Neural crest cell (in vitro differentiated cells): ENCODE measurements at regions not wholly inside any gene's neighbourhood (a gene's known extent, or its start where the extent isn't known, plus 50 kb on each side); places are given as distances from the start of the nearest gene placed in this dataset.

ENCODE experiments used
- DNase-seq: peaks from one replicate; pipeline ENCODE4 v3.0.0; 2021; ENCODE audit warnings: low read depth, mixed read lengths, low spot score
- H3K27ac Mint-ChIP-seq: one replicate; pipeline ENCODE4 v1.8.0; 2021; ENCODE audit warnings: mild to moderate bottlenecking, mixed read lengths; ENCODE audit not compliant: unreplicated experiment
- H3K27me3 Mint-ChIP-seq: 2 replicates; pipeline ENCODE4 v1.8.0; 2021; ENCODE audit warnings: low read depth, mild to moderate bottlenecking, mixed read lengths
- H3K36me3 Mint-ChIP-seq: 2 replicates; pipeline ENCODE4 v1.8.0; 2021; ENCODE audit warnings: low read depth, mild to moderate bottlenecking, mixed read lengths
- H3K4me1 Mint-ChIP-seq: 2 replicates; pipeline ENCODE4 v1.8.0; 2021; ENCODE audit warnings: mixed read lengths
- H3K4me3 Mint-ChIP-seq: one replicate; pipeline ENCODE4 v1.8.0; 2021; ENCODE audit warnings: mild to moderate bottlenecking, mixed read lengths
- H3K9me3 Mint-ChIP-seq: 2 replicates; pipeline ENCODE4 v1.8.0; 2021; ENCODE audit warnings: mixed read lengths
- CTCF ChIP-seq: fragments of 200-600 bp; sonication (generic); conservative IDR thresholded peaks from 2 replicates; pipeline ENCODE4 v1.5.0; 2021; ENCODE audit warnings: antibody characterized with exemption, mild to moderate bottlenecking

- TF ChIP-seq CTCF, result no peak
- H3K9me3 Mint-ChIP-seq, result no peaks in the 10 kb centered on the region
- H3K4me1 Mint-ChIP-seq, result peaks cover 11% of the 10 kb centered on the region
- H3K27ac Mint-ChIP-seq, result no peak overlapping the region
- no peaks in the 10 kb centered on the region for H3K36me3 Mint-ChIP-seq
- DNase-seq, result no peak
- no peaks in the 10 kb centered on the region for H3K27me3 Mint-ChIP-seq
- no peak overlapping the region for H3K4me3 Mint-ChIP-seq
These were observed 175.5 kb downstream of the EPM2A start for GRCh38 chr6:145559836-145560235.

GRCh38 chr6:145561095-145562072, 173.9 kb downstream of the EPM2A start:
- TF ChIP-seq CTCF, result no peak
- H3K4me3 Mint-ChIP-seq, result no peak overlapping the region
- peak overlapping the region; percentile 37 for H3K27ac Mint-ChIP-seq
- no peaks in the 10 kb centered on the region for H3K36me3 Mint-ChIP-seq
- peaks cover 7% of the 10 kb centered on the region for H3K4me1 Mint-ChIP-seq
- no peak for DNase-seq
- H3K27me3 Mint-ChIP-seq, result no peaks in the 10 kb centered on the region
- no peaks in the 10 kb centered on the region for H3K9me3 Mint-ChIP-seq

GRCh38 chr6:145562771-145563615, 172.3 kb downstream of the EPM2A start:
- Mint-ChIP-seq H3K4me1 (peaks cover 7% of the 10 kb centered on the region), H3K27ac (peak overlapping the region; percentile 8), H3K27me3 (no peaks in the 10 kb centered on the region), H3K36me3 (no peaks in the 10 kb centered on the region), H3K4me3 (no peak overlapping the region), H3K9me3 (no peaks in the 10 kb centered on the region)
- DNase-seq, result no peak
- no peak for TF ChIP-seq CTCF

GRCh38 chr6:145564553-145564952, 170.8 kb downstream of the EPM2A start:
- Mint-ChIP-seq H3K36me3 (no peaks in the 10 kb centered on the region), H3K4me1 (peaks cover 11% of the 10 kb centered on the region), H3K27ac (no peak overlapping the region), H3K4me3 (no peak overlapping the region), H3K27me3 (no peaks in the 10 kb centered on the region), H3K9me3 (no peaks in the 10 kb centered on the region)
- no peak for TF ChIP-seq CTCF
- no peak for DNase-seq

- Mint-ChIP-seq H3K4me3 (no peak overlapping the region), H3K4me1 (peaks cover 4% of the 10 kb centered on the region), H3K27me3 (no peaks in the 10 kb centered on the region), H3K36me3 (no peaks in the 10 kb centered on the region), H3K27ac (no peak overlapping the region), H3K9me3 (peaks cover 4% of the 10 kb centered on the region)
- DNase-seq, result no peak
- no peak for TF ChIP-seq CTCF
These were observed 167.6 kb downstream of the EPM2A start for GRCh38 chr6:145567684-145568252.
